ENCODE measurements at regions not wholly inside any gene's neighbourhood (a gene's known extent, or its start where the extent isn't known, plus 50 kb on each side); places are given as distances from the start of the nearest gene placed in this dataset.
"Not testable (repeated sequence)": the region's sequence is repeated elsewhere in the genome, so short reads cannot be mapped to it uniquely, and the experiment has no call there.

- TF ChIP-seq CTCF (IDR thresholded peaks at IDR 0.05; ENCODE audit: insufficient read depth, low read depth, low read length, missing control alignments): no peak
- no peak for DNase-seq (ENCODE audit: low read depth)
Measured at GRCh38 chr11:86148345-86148747, 79.5 kb upstream of the PICALM start.

GRCh38 chr11:86147004-86147403, 78.1 kb upstream of the PICALM start:
- no peak for TF ChIP-seq CTCF (IDR thresholded peaks at IDR 0.05; ENCODE audit: insufficient read depth, low read depth, low read length, missing control alignments)
- no peak overlapping the region for H3K4me3 ChIP-seq (ENCODE audit: low read length)
- DNase-seq (ENCODE audit: low read depth): no peak

More at GRCh38 chr11:86148345-86148747, 79.5 kb upstream of the PICALM start:
- H3K4me3 ChIP-seq (ENCODE audit: low read length): no peak overlapping the region

GRCh38 chr11:86145439-86146156, 76.7 kb upstream of the PICALM start:
- TF ChIP-seq CTCF (IDR thresholded peaks at IDR 0.05; ENCODE audit: insufficient read depth, low read depth, low read length, missing control alignments): no peak
- H3K4me3 ChIP-seq (ENCODE audit: low read length): no peak overlapping the region
- DNase-seq (ENCODE audit: low read depth): no peak

GRCh38 chr11:86144846-86145245, 76.0 kb upstream of the PICALM start:
- no peak for TF ChIP-seq CTCF (IDR thresholded peaks at IDR 0.05; ENCODE audit: insufficient read depth, low read depth, low read length, missing control alignments)
- DNase-seq (ENCODE audit: low read depth): no peak
- no peak overlapping the region for H3K4me3 ChIP-seq (ENCODE audit: low read length)

GRCh38 chr11:86144087-86144486, 75.2 kb upstream of the PICALM start:
- H3K4me3 ChIP-seq (ENCODE audit: low read length); DNase-seq (ENCODE audit: low read depth): not testable (repeated sequence)

GRCh38 chr11:86143087-86144030, 74.5 kb upstream of the PICALM start:
- H3K4me3 ChIP-seq (ENCODE audit: low read length): no peak overlapping the region
- no peak for TF ChIP-seq CTCF (IDR thresholded peaks at IDR 0.05; ENCODE audit: insufficient read depth, low read depth, low read length, missing control alignments)
- no peak for DNase-seq (ENCODE audit: low read depth)

- TF ChIP-seq CTCF (IDR thresholded peaks at IDR 0.05; ENCODE audit: insufficient read depth, low read depth, low read length, missing control alignments): no peak
- DNase-seq (ENCODE audit: low read depth): no peak
- H3K4me3 ChIP-seq (ENCODE audit: low read length): no peak overlapping the region
Measured at GRCh38 chr11:86142170-86142569, 73.3 kb upstream of the PICALM start.

Data from epithelial cell of esophagus (primary cell).